ENCODE measurements at regions not wholly inside any gene's neighbourhood (a gene's known extent, or its start where the extent isn't known, plus 50 kb on each side); places are given as distances from the start of the nearest gene placed in this dataset.
"Not testable (repeated sequence)": the region's sequence is repeated elsewhere in the genome, so short reads cannot be mapped to it uniquely, and the experiment has no call there.

DNA sequence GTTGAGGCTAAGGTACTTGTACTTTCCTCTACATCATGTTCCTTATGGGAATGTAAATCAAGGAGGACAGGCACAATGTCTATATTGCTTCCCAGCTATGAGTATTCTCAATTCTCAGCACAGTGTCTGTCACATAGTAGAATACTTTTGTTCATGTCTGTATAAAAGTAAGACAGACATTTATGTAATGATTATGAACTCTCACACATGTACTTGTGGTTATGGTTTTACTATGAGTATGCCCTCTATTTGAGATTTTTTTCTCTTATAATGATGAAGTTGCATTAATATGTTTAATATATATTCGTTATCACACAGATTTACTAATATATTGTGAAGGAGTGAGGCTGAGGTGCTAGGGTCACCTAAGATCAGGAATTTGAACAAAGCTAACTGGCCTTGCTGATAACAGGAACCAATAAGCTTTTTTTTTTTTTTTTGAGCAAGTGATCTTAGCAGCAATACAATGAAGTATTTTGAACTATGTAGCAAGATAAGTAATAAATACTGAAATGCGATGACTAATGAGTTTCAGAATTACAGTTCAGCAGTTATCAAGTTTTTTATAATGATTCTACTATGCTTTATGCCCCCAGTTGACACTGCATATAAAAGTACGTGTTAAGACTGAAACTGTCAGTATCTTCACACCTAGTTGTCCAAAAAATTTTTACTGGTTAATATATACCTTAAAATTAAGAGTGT is 623.1 kb downstream of the HTR1B start:
- DNase-seq, result no peak

DNA sequence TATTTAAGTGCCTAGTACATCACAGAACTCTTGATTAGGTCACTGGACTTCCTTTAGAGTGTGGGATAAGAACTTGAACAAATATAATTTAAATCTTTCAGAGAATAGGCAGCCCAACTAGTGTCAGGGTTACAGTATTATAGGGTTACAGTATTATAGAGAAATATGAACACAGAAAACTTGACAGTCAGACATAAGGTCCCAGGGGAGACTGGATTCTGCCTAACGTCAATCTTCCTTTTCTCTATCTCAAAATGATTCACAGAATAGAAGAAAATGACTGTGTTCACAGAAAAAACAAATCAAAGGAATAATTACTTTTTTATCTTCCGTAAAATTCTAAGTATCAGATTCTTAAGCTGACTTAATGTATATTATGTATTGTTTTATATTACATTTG is 623.8 kb downstream of the HTR1B start:
- DNase-seq, result no peak

DNA sequence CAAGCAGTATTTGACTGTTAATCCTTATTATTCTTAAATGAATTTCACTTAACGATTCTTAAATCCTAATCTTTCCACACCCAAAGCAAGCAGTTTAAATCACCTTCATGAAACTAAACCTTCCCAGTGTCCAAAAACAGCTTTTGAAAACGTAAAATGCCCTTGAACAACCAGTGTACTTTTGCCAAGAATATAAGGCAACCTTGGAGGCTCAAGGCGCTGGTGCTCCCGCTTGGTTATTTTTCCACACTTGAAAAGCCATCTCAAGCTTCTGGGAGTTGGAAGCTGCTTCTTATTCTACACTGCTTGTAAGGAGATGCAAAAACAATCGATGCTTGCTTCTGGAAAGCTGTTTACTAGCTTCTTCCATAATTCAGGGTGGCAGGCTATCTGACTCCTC is 625.7 kb downstream of the HTR1B start:
- no peak for DNase-seq

DNA sequence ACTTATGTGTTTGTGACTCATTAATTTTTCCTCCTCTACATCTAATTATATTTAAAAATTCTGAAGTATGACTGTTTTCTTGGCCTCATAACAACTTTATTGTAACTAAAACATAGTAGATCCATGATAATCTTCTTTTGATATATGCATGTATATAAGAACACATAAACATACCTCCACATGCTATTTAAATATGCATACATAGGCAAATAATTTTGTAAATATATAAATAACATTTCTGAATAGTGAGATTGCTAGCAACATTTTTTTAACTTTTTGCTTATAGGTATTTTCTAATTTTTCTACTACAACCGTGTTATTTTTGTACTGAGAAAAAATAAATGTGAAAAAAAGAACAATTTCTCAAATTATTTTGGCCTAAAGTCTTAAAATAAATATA is 627.6 kb downstream of the HTR1B start:
- DNase-seq, result no peak

DNA sequence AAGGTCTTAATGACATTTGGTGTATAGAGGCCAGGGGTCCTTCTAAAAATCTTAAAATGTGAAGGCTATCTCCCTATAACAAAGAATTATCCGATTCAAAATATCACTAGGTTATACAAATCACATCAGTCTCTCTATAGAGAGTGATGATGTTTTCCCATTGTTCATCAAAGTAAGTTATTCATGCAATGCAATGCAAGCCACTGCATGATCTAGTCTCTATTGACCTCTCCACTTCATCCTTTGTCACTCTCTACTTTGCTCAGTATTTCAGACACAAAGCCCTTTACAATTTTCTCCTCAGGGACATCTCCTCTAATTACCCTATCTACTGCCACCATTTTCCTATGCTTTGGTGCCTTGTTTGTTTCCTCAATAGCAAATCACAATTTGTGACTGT is 628.0 kb downstream of the HTR1B start:
- no peak for DNase-seq

DNA sequence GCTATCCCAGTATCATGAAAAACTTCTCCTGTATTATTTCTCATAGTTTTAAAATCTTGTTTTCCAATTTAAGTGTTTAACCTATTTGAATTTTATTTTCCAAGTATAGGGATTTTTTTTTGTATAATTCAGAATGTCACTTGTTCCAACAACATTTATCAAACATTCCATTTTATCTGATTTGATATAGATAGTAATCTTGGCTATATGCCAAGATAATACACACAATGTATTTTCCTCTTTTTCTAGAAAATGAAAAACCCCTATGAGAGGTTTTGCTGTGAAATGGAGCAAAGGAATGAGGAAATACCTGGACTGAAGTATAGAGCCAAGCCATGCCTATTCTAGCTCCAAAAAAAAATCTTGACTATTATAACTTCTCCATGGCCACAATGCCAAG is 628.9 kb downstream of the HTR1B start:
- DNase-seq, result no peak

DNA sequence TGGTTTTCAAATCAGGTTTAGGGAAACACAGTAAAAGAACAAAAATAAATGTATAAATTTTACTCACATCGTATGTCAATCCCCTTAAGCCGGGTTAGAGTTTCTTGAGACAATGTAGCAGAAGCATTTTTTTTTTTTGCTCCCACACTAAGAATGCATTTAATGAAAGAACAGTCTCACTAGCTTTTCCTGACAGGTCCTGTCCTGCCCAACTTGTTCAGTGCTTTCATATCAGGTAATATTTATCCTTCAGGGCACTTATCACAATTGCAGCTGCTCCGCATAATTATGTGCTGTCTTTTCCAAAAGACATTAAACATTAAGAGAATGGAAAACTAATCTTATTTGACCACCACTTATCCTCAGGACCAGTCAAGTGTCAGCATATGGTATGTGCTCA is 632.0 kb downstream of the HTR1B start:
- DNase-seq, result no peak

DNA sequence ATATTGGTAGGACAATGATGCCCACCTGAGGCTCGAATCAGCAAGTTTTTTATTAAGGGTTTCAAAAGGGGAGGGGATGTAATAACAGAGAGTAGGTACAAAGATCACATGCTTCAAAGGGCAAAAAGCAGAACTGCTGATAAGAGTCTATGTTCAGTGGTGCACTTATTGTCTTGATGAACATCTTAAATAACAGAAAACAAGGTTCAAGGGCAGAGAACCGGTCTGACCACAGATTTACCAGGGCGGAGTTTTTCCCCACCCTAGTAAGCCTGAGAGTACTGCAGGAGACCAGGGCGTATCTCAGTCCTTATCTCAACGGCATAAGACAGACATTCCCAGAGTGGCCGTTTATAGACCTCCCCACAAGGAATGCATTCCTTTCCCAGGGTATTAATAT is 639.7 kb downstream of the HTR1B start:
- DNase-seq, result not testable (repeated sequence)

DNA sequence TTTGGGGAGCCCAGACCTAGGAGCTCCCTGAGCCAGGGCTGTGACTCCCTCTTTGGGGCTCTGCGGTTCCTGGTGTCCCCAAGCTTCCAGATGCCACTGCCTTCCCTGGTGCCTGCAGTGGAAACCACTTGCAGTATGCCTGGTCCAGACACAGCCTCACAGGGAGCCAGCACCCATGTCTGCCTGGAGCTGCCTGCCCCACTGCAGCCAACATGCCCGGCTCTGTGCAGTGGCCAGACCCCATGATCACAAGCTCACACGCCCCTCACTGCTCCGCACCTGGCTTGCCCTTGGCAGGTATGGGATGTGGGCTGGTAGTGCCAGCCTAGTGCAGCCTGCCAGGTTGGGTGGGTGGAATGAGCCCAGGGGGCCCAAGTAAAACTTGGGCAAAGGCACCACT is 644.8 kb downstream of the HTR1B start:
- DNase-seq, result no peak

DNA sequence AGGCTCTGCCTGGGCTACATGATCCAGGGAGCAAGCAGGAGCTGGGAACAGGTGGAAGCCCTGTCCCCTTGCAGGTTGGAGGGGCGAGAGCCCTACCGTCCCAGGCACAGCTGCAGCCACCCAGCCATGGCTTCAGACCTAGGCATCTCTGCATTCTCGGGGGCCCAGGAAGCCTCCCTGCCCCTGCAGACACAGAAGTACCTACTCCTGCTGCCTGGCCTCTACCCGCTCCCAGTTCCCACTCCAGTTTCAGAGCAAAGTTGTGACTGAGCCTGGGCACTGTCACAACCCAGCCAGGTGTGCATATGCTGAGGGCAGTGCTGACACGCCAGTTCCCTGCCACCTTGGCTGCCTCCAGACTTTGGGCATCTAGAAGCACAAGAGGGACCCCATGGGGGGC is 645.9 kb downstream of the HTR1B start:
- no peak for DNase-seq

DNA sequence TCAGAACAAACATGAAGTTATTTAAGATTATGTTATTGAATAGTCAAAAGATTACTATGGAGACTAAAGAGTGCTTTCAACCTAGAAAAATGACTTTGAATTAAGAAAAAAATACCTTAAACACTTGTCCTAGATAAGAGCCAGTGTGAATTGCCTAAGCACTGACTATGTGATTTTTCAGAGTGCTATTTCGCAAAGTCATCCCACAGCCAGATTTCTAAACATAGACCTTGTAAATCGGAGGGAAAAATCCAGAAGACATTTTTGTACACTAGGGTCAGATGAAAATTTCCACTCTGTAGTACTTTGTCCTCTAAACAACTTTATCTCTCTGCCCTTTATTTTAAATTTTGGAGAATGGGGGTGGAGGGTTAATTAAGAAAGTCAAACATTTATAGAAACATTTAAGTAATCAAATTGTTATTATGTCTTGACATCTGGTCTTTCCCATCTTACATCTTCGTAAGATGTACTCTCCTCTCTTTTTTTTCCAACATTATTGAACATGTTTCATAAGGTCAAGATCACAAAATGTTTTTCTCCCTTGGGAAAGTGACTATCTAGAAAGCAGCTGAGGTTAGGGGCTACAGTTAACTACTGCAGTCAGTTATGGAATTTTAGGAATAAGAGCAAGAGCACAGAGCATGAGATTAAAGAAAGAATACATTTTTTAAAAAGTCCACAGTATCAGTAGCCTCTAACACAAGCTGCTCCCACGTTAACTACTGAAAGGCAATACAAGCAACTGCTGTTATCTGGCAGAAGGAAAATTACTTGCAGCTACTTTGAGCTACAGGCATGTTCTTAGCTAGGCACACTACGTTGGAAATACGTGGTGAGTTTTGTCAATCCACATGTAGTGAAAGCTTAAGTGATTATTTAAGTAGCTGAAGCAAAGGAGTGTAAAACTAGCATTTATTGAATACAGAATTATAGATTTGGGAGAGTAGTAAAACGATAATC is 648.5 kb downstream of the HTR1B start:
- no peak for DNase-seq

DNA sequence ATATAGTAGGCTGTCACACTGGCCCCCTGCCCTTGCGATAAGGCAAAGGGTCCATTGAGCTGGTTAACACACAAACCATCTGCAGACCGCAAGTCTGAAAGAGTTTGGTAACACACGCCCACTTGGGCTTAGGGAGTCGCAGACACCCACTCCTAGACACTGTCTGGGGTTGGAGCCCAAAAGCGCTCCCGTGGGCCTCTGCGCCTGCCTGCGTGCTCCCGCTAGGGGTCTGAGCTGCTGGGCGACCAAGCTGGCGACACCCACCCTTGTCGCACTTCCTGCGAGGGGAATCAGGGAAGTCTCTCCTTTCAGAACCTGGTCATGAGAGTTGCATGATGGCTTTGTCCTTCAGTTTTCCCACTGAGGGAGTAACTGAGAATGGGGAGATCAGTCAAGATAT is 653.0 kb downstream of the HTR1B start:
- DNase-seq, result no peak

DNA sequence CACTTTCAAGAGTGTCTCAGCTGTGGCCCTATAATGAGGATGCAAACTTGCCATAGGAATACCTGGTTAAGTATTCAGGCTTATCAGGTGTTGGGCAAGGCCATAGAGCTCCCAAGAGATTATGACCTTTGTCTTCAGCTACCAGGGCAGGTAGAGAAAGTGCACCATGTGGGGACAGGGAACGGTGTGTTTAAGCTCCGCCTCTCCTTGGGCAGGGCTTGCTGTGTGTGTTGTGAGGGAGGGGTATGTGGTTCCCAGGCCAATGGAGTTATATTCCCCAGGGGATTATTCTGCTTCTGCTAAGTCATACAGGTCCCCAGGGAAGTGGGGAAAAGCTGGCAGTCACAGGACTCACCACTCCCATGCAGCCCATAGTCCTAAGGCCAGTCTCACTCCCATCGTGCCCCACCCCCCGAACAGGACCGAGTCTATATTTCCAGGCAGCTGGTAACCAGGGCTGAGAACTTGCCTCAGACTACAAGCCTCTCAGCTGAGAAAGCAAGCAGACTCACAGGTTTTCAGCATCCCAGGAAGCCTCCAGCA is 660.2 kb downstream of the HTR1B start:
- DNase-seq, result no peak

DNA sequence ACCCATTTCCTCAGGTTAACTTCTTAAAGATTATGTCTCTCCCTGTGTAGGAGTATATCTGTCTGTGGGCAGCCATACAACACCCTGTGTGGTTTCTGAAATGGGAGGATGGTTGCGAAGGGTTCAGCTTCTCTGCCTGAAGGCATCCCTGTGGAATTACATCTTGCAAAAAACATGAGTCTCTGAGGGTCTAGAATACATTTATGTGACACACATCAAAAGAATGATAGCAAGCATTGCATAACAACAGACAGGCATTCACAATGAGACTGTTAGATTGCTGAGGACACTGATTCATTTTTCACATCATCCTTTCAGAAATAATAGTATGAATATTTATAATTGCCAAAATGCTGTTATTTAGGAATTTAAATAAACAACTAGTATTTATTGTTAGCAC is 670.9 kb downstream of the HTR1B start:
- DNase-seq, result no peak

DNA sequence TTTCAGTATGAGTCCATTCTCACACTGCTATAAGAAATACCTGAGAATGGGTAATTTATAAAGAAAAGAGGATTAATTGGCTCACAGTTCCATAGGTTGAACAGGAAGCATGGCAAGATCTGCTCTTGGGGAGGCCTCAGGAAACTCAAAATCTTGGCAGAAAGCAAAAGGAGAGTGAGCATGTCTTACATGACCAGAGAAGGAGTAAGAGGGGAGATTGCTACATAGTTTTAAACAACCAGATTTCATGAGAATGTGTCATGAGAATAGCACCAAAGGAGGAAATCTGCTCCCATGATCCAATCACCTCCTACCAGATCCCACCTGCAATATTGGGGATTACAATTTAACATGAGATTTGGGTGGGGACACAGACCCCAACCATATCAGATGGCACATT is 672.4 kb downstream of the HTR1B start:
- DNase-seq, result no peak

DNA sequence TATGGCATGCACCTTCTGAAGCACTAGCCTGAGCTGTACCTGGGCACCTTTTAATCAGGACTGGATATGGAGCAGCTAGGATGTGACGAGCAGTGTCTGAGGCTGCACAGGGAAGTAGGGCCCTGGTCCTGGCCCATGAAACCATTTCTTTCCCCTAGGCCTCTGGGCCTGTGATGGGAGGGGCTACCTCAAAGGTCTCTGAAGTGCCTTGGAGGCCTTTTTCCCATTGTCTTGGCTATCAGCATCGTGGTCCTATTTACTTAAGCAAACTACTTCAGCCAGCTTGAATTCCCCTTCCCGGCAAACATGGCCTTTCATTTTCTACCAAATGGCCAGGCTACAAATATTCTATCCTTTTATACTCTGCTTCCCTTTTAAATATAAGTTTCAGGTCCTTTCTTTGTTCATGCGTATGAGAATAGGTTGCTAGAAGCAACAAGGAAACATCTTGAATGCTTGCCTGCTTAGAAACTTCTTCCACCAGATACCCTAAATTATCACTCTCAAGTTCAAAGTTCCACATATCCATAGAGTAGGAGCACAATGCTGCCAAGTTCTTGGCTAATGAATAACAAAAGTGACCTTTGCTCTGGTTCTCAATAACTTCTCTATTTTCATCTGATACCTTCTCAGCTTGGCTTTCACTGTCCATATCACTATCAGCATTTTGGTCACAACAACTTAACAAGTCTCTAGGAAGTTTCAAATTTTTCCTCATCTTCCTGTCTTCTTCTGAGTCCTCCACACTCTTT is 673.1 kb downstream of the HTR1B start:
- no peak for DNase-seq

DNA sequence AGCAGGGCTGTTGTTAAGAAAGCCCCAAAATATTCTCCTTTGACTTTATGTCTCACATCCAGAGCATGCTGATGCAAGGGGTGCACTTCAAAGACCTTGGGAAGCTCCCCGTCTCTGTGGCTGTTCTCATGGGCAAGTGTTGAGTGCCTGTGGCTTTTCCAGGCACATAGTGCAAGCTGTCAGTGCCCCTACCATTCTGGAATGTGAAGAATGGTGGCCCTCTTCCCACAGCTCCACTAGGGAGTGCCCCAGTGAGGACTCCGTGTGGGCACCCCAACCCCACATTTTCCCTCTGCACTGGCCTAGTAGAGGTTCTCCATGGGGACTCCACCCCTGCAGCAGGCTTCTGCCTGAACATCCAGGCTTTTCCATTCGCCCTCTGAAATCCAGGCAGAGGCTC is 673.7 kb downstream of the HTR1B start:
- DNase-seq, result no peak

DNA sequence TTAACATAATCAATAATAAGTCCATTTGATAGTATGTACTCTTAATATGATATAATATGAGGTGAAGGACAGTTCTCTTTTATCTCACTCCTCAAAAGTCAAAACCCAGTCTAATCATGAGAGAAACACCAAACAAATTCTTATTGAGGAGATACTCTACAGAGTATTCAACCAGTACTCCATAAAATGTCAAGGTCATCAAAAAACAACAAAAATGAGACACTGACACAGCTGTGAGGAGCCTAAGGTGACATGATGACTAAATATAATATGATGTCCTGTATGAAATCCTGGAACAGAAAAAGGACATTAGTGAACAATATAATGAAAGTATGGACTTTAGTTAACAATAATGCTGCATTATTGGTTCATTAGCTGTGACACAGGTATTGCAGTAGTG is 675.1 kb downstream of the HTR1B start:
- DNase-seq, result no peak

DNA sequence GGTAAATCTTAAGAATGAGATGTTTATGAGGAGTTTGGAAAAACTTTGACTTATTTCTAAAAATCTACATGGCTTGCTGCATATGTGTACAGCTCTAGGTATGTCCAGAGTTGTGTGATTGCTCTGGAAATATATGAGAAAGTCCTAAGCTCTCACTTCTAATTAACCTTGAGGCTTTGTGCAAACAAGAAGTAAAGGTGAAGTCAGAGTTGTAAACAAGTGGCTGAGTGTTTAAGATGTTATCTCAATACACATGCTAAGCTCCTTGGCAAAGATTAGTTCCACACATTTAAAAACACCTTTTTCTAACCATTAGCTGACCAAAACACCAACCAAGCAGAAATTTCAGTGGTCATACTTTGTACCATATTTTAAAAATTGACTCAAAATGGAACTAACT is 684.2 kb downstream of the HTR1B start:
- DNase-seq, result no peak

DNA sequence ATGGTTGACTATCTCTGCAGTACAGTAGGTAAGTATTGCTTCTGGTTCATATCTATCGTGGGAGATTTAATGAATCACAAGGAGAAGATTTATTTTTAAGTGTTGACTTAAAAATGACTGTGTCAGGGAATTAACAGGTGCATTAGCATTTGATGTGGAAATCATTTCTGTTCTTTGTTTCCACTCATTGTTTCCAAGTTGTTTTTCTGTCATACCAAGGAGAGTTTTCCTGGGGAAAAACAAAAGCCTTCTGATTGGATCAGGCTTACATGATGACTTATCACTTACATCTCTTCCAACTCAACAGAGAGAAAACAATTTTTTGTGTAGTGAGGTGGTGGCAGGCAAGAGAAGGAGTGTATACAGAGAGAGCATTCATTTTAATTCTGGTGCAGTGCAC is 686.4 kb downstream of the HTR1B start:
- DNase-seq, result no peak

DNA sequence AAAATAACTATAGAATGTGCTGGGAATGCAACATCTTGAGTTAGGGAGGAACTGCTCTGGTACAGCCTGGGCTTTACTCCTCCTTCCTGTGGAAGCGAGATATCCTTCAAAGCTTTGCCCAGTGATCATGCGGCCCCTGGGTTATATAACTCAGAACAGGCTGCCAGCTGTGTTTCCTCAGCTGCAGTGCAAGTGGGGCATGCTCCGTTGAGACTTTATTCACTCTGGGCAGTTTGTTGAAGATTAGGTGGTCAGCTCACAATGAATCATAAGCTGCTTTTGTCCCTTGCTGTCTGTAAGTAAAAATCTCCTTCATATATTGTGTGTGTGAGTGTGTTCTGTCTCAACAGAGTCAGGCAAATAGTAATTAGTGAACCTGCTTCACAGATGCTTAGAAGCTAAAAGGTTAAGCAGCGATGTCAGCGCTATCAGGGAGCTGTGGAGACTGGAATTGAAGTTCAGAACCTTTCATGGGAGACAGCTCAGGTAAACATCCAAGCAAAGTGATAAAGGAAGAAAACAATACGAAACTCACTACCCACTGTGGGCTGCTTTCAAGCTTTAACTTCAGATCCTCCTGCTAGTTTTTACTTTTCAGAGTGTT is 688.4 kb downstream of the HTR1B start:
- no peak for DNase-seq

DNA sequence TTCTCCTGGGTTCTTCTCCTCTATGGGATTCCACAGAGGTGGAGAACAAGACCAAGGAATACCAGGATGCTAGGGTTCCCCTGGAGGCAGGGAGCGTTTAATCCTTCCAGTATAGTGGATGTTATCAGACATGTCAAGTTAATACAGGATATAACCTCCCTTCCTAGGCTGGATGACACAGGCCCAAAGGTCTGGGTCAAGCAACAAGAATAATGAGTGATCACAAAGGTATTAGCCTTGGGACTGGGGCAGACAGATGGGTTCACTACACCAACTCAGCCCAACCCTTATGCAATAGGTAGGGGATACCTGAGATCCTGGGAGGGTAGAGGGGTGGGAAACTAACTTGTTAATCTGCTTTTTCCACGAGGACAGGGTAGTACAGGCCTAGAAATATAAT is 690.3 kb downstream of the HTR1B start:
- no peak for DNase-seq

Measured in inflammatory macrophage (primary cell).